Frontal cortex (tissue), 3 donors: ENCODE measurements at regions not wholly inside any gene's neighbourhood (a gene's known extent, or its start where the extent isn't known, plus 50 kb on each side); places are given as distances from the start of the nearest gene placed in this dataset.
"Not testable (repeated sequence)": the region's sequence is repeated elsewhere in the genome, so short reads cannot be mapped to it uniquely, and the experiment has no call there.

Source experiments
- DNase-seq, 2 donors: peaks; one replicate each; pipeline ENCODE4 v3.0.0; 2012; ENCODE audit warnings: low spot score in 2 of 2
- FAIRE-seq: peaks from 2 replicates; lab custom pipeline; 2012; peaks lifted over from hg19 to GRCh38; lab: Jason Lieb, UNC
- donor health status: control.
- donor health status: control.
- donor health status: control.

GRCh38 chr4:54863571-54864255 lies 206.0 kb downstream of the KIT start:
- DNase-seq: no peak
- no peak for FAIRE-seq

GRCh38 chr4:54861201-54861600 lies 203.4 kb downstream of the KIT start:
- no peak for DNase-seq
- FAIRE-seq: no peak

GRCh38 chr4:54855191-54855854 lies 197.6 kb downstream of the KIT start:
- no peak for FAIRE-seq
- no peak for DNase-seq

- DNase-seq (no peak), FAIRE-seq (no peak)
Measured at GRCh38 chr4:54852602-54853001, 194.8 kb downstream of the KIT start.

GRCh38 chr4:54852054-54852453 lies 194.3 kb downstream of the KIT start:
- FAIRE-seq: no peak
- DNase-seq: peak in 1 of 2 donors; percentile 9

GRCh38 chr4:54844911-54845310 lies 187.2 kb downstream of the KIT start:
- FAIRE-seq (no peak), DNase-seq (no peak)

GRCh38 chr4:54843946-54844345 lies 186.2 kb downstream of the KIT start:
- no peak for DNase-seq
- FAIRE-seq: no peak

GRCh38 chr4:54843106-54843505 lies 185.3 kb downstream of the KIT start:
- FAIRE-seq: no peak
- no peak for DNase-seq

GRCh38 chr4:54842656-54843055 lies 184.9 kb downstream of the KIT start:
- DNase-seq: no peak
- FAIRE-seq: no peak

- FAIRE-seq: no peak
- no peak for DNase-seq
Measured at GRCh38 chr4:54842226-54842625, 184.5 kb downstream of the KIT start.

- no peak for FAIRE-seq
- no peak for DNase-seq
Measured at GRCh38 chr4:54840992-54841768, 183.4 kb downstream of the KIT start.

- no peak for DNase-seq
- no peak for FAIRE-seq
Measured at GRCh38 chr4:54840430-54840829, 182.7 kb downstream of the KIT start.

GRCh38 chr4:54838301-54838700 lies 180.5 kb downstream of the KIT start:
- DNase-seq: no peak

GRCh38 chr4:54837576-54838140 lies 179.9 kb downstream of the KIT start:
- FAIRE-seq (no peak), DNase-seq (no peak)

More at GRCh38 chr4:54838301-54838700, 180.5 kb downstream of the KIT start:
- FAIRE-seq: no peak

GRCh38 chr4:54828361-54828760 lies 170.6 kb downstream of the KIT start:
- not testable (repeated sequence) for FAIRE-seq, DNase-seq

GRCh38 chr4:54823616-54824015 lies 165.9 kb downstream of the KIT start:
- no peak for FAIRE-seq
- no peak for DNase-seq

GRCh38 chr4:54819034-54819433 lies 161.3 kb downstream of the KIT start:
- DNase-seq: no peak
- no peak for FAIRE-seq

GRCh38 chr4:54818481-54818880 lies 160.7 kb downstream of the KIT start:
- FAIRE-seq: no peak
- no peak for DNase-seq

GRCh38 chr4:54813674-54814073 lies 155.9 kb downstream of the KIT start:
- DNase-seq: no peak
- FAIRE-seq: no peak

GRCh38 chr4:54806351-54806750 lies 148.6 kb downstream of the KIT start:
- DNase-seq: no peak
- no peak for FAIRE-seq

GRCh38 chr4:54802336-54802735 lies 144.6 kb downstream of the KIT start:
- DNase-seq (no peak), FAIRE-seq (no peak)
